ENCODE measurements at regions not wholly inside any gene's neighbourhood (a gene's known extent, or its start where the extent isn't known, plus 50 kb on each side); places are given as distances from the start of the nearest gene placed in this dataset.

GRCh38 chr11:106449763-106450162, 372.3 kb downstream of the AASDHPPT start (continued):
- TF ChIP-seq POGZ (CRISPR knock-in tag; IDR thresholded peaks at IDR 0.05) (no peak), ZKSCAN5 (CRISPR knock-in tag; IDR thresholded peaks at IDR 0.05) (no peak), ZNF280D (CRISPR knock-in tag; IDR thresholded peaks at IDR 0.05) (no peak), THRA (CRISPR knock-in tag; IDR thresholded peaks at IDR 0.05; ENCODE audit: borderline replicate concordance) (no peak; the same call in 1 of the 2 replicates), ZNF225 (CRISPR knock-in tag; IDR thresholded peaks at IDR 0.05) (no peak), SOX6 (IDR thresholded peaks at IDR 0.05) (no peak), SOX6 (CRISPR knock-in tag; IDR thresholded peaks at IDR 0.05) (peak; percentile 81), ZNF513 (CRISPR knock-in tag; conservative IDR thresholded peaks at IDR 0.05) (no peak), ZNF333 (CRISPR knock-in tag; IDR thresholded peaks at IDR 0.05; ENCODE audit: borderline replicate concordance) (no peak), ZFP37 (CRISPR knock-in tag; IDR thresholded peaks at IDR 0.05; ENCODE audit: borderline replicate concordance) (no peak), SNAPC4 (CRISPR knock-in tag; IDR thresholded peaks at IDR 0.05) (no peak), FOXJ3 (CRISPR knock-in tag; IDR thresholded peaks at IDR 0.05; ENCODE audit: borderline replicate concordance) (no peak), MAFF (IDR thresholded peaks at IDR 0.05; ENCODE audit: low read depth, low read length) (no peak), HOXA5 (CRISPR knock-in tag; IDR thresholded peaks at IDR 0.05) (no peak), IRX3 (CRISPR knock-in tag; IDR thresholded peaks at IDR 0.05; ENCODE audit: borderline replicate concordance, low read depth) (no peak), RBAK (CRISPR knock-in tag; IDR thresholded peaks at IDR 0.05) (no peak), ZNF543 (CRISPR knock-in tag; IDR thresholded peaks at IDR 0.05) (no peak), PHF20 (CRISPR knock-in tag; IDR thresholded peaks at IDR 0.05) (no peak), DDIT3 (CRISPR knock-in tag; IDR thresholded peaks at IDR 0.05) (no peak), ARHGAP35 (CRISPR knock-in tag; IDR thresholded peaks at IDR 0.05; ENCODE audit: borderline replicate concordance) (no peak), SKI (IDR thresholded peaks at IDR 0.05; ENCODE audit: partially characterized antibody) (no peak)
